SJCRH30 (cell line): ENCODE measurements at regions not wholly inside any gene's neighbourhood (a gene's known extent, or its start where the extent isn't known, plus 50 kb on each side); places are given as distances from the start of the nearest gene placed in this dataset.
A peak's percentile ranks its signal among the peaks of the same experiment; 100 is the strongest.
"Not testable (repeated sequence)": the region's sequence is repeated elsewhere in the genome, so short reads cannot be mapped to it uniquely, and the experiment has no call there.

Source experiments
- DNase-seq, 2 experiments: peaks; one replicate each; pipeline ENCODE4 v3.0.0-alpha.2; 2015 to 2020
- H3K27ac ChIP-seq: fragments of 250-450 bp; sonication (Bioruptor Pico); 2 replicates; pipeline ENCODE4 v1.5.1; 2020; ENCODE audit warnings: mild to moderate bottlenecking, moderate library complexity
- H3K27me3 ChIP-seq: fragments of 250-450 bp; sonication (Bioruptor Pico); 2 replicates; pipeline ENCODE4 v1.5.1; 2020; ENCODE audit warnings: mild to moderate bottlenecking, moderate library complexity
- H3K36me3 ChIP-seq: fragments of 250-450 bp; sonication (Bioruptor Pico); 2 replicates; pipeline ENCODE4 v1.5.1; 2020; ENCODE audit warnings: mild to moderate bottlenecking, moderate library complexity
- H3K4me1 ChIP-seq: fragments of 250-450 bp; sonication (Bioruptor Pico); 2 replicates; pipeline ENCODE4 v1.5.1; 2020; ENCODE audit warnings: mild to moderate bottlenecking, moderate library complexity
- H3K4me3 ChIP-seq: fragments of 250-450 bp; sonication (Bioruptor Pico); 2 replicates; pipeline ENCODE4 v1.5.1; 2020; ENCODE audit warnings: mild to moderate bottlenecking, moderate library complexity
- H3K9me3 ChIP-seq: fragments of 250-450 bp; sonication (Bioruptor Pico); replicated peaks from 2 replicates; pipeline ENCODE4 v1.5.1; 2020; ENCODE audit warnings: mild to moderate bottlenecking, moderate library complexity

- peak; percentile 5 to 12 for DNase-seq
- not testable (repeated sequence) for H3K27me3 ChIP-seq, H3K27ac ChIP-seq, H3K36me3 ChIP-seq, H3K4me1 ChIP-seq, H3K4me3 ChIP-seq, H3K9me3 ChIP-seq
Observed at GRCh38 chr13:65202845-65203244, 2027.3 kb downstream of the PCDH9 start.

GRCh38 chr13:65188721-65189120 lies 2041.4 kb downstream of the PCDH9 start:
- H3K36me3 ChIP-seq, result no peaks in the 10 kb centered on the region
- H3K4me3 ChIP-seq, result no peak overlapping the region
- H3K27me3 ChIP-seq, result no peaks in the 10 kb centered on the region
- H3K9me3 ChIP-seq, result 0 out of 2 replicates have a peak, but pooled peaks cover 4% of the 10 kb centered on the region
- peak; percentile 60 to 78 for DNase-seq
- peak overlapping the region; percentile 81 for H3K27ac ChIP-seq
- H3K4me1 ChIP-seq, result peaks cover 13% of the 10 kb centered on the region; the same call in 1 of the 2 replicates

DNA sequence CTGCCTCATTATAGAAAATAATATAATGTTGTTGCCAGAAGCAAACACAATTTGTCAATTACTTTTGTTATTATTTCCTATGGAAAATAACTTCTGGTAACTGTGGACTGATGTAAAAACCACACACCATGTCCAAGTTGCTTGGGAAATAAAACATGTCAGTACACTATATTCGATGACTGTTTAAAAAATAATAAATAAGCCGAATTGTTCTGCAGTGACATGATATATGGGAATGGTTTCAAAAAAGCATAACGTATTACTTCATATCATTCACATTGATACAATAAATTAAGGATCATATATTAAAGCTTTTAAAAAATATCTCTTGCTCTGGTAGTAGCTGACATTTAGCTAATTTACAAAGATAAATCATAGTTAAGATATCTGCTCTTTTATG lies 2062.1 kb downstream of the PCDH9 start:
- Histone ChIP-seq H3K36me3 (no peaks in the 10 kb centered on the region), H3K27ac (no peak overlapping the region), H3K4me3 (no peak overlapping the region), H3K27me3 (no peaks in the 10 kb centered on the region), H3K9me3 (no peaks in the 10 kb centered on the region), H3K4me1 (no peaks in the 10 kb centered on the region)
- no peak for DNase-seq

GRCh38 chr13:65166675-65167074 lies 2063.5 kb downstream of the PCDH9 start:
- DNase-seq, result no peak
- Histone ChIP-seq H3K27ac (no peak overlapping the region), H3K9me3 (no peaks in the 10 kb centered on the region), H3K27me3 (no peaks in the 10 kb centered on the region), H3K36me3 (no peaks in the 10 kb centered on the region), H3K4me3 (no peak overlapping the region), H3K4me1 (no peaks in the 10 kb centered on the region)

DNA sequence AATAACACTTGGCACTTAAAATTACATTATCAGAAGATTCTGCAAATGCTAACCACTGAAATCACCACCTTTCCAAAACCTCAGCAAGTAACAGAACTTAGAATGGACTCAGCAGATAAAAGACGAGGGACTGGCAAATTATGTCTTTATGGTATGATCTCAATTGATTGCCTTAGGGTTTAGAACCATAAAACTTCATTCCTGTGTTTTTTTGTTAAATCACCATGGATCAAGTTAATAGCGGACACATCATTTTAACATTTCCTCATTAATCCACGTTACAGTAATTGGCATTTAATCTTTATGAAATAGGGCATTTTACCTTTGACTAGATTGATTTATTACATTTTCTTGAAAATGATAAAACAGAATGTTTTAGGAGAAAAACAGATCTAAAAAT lies 2070.3 kb downstream of the PCDH9 start:
- Histone ChIP-seq H3K4me3 (no peak overlapping the region), H3K27ac (no peak overlapping the region), H3K4me1 (no peaks in the 10 kb centered on the region), H3K27me3 (no peaks in the 10 kb centered on the region), H3K36me3 (no peaks in the 10 kb centered on the region), H3K9me3 (no peaks in the 10 kb centered on the region)
- no peak for DNase-seq

DNA sequence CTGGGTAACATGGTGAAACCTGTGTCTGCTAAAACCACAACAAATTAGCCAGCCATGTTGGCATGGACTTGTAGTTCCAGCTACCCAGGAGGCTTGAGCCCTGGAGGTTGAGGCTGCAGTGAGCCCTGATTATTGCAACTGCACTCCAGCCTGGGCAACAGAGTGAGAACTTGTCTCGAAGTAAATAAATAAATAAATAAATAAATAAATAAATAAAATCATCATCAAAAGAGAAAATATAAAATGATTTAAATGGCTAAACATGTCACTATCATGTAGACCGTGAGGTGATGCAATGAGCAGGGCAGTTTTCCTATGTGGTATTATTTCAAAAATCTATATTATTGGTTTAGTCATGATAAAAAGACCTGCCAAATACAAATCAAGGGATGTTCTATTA lies 2074.3 kb downstream of the PCDH9 start:
- no peaks in the 10 kb centered on the region for H3K9me3 ChIP-seq
- DNase-seq, result no peak
- no peaks in the 10 kb centered on the region for H3K36me3 ChIP-seq
- H3K4me3 ChIP-seq, result no peak overlapping the region
- no peaks in the 10 kb centered on the region for H3K27me3 ChIP-seq
- no peak overlapping the region for H3K27ac ChIP-seq
- H3K4me1 ChIP-seq, result no peaks in the 10 kb centered on the region

DNA sequence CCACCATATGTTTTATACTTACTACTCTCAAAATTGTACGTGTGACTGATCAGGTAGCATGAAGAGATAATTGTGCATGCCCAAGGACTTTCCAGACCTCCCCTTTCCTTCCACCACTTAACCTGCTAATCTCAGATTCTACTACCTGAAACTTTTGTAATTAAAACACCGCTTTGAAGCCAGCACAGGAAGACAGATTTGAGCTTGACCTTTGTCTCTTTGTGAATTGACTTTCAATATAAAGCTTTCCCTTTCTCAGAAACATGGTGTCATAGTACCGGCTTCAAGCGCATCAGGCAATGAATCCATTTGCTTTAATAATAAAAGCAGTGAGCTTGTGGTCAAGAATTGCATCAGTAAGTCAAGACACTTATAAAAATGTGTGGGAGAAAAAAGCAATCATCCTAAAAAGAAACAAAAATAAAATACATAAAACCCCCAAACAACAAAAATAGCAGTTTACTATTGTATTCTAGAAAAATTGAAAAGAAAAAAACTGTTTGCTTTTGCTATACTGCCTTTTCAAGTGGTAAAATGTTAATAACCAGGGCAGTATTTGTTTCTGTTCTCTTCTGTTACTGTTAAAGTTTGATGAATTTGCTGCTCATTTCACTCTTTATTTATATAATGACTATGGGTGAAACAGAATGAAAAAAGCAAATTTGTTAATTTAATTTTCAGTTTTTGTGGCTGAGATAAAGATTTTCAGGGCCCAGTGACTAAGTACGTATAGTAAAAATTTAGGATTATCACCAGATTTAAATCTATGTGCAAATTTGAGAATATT lies 2075.3 kb downstream of the PCDH9 start:
- no peak overlapping the region for H3K27ac ChIP-seq
- no peaks in the 10 kb centered on the region for H3K4me1 ChIP-seq
- H3K36me3 ChIP-seq, result no peaks in the 10 kb centered on the region
- no peak for DNase-seq
- no peaks in the 10 kb centered on the region for H3K27me3 ChIP-seq
- no peak overlapping the region for H3K4me3 ChIP-seq
- no peaks in the 10 kb centered on the region for H3K9me3 ChIP-seq

DNA sequence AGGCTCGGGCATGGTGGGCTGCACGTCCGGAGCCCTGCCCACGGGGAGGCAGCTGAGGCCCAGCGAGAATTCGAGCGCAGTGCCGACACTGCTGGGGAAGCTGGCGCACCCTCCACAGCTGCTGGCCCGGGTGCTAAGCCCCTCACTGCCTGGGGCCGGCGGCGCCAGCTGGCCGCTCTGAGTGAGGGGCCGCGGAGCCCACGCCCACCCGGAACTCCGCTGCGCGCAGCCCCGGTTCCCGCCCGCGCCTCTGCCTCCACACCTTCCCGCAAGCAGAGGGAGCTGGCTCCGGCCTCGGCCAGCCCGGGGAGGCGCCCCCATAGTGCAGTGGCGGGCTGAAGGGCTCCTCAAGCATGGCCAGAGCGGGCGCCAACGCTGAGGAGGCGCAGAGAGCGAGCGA lies 2080.4 kb downstream of the PCDH9 start:
- Histone ChIP-seq H3K4me3 (no peak overlapping the region), H3K27me3 (no peaks in the 10 kb centered on the region), H3K4me1 (no peaks in the 10 kb centered on the region), H3K36me3 (no peaks in the 10 kb centered on the region), H3K27ac (no peak overlapping the region), H3K9me3 (no peaks in the 10 kb centered on the region)
- no peak for DNase-seq

DNA sequence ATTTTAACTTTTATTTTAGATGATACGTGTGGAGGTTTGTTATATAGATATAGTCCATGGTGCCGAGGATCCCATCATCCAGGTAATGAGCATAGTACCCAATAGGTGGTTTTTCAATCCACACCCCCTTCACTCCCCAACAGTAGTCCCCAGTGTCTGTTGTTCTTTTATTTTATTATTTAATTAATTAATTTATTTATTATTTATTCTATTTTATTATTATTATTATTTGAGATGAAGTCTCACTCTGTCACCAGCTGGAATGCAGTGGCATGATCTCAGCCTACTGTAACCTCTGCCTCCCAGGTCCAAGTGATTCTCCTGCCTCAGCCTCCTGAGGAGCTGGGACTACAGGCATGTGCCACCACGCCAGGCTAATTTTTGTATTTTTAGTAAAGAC lies 2086.2 kb downstream of the PCDH9 start:
- Histone ChIP-seq H3K27me3 (no peaks in the 10 kb centered on the region), H3K9me3 (no peaks in the 10 kb centered on the region), H3K27ac (no peak overlapping the region), H3K36me3 (no peaks in the 10 kb centered on the region), H3K4me1 (no peaks in the 10 kb centered on the region), H3K4me3 (no peak overlapping the region)
- DNase-seq, result no peak

DNA sequence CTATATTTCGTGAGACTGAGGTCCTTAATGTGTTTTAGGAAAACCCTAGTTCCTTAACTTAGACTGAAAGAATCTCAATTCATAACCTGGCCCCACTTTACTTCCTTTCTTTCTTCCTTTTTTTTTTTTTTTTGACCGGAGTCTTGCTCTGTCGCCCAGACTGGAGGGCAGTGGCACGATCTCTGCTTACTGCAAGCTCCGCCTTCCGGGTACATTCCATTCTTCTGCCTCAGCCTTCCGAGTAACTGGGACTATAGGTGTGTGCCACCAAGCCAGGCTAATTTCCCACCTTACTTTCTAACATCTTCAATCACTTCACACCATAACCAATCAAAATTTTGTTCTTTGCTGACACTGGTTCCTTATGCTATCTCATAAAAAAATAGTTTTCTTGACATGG lies 2097.0 kb downstream of the PCDH9 start:
- no peak overlapping the region for H3K4me3 ChIP-seq
- H3K9me3 ChIP-seq, result no peaks in the 10 kb centered on the region
- H3K27ac ChIP-seq, result no peak overlapping the region
- no peaks in the 10 kb centered on the region for H3K4me1 ChIP-seq
- H3K27me3 ChIP-seq, result no peaks in the 10 kb centered on the region
- H3K36me3 ChIP-seq, result no peaks in the 10 kb centered on the region
- DNase-seq, result no peak

GRCh38 chr13:65125236-65125635 lies 2104.9 kb downstream of the PCDH9 start:
- DNase-seq, result no peak
- no peaks in the 10 kb centered on the region for H3K36me3 ChIP-seq
- no peaks in the 10 kb centered on the region for H3K27me3 ChIP-seq

DNA sequence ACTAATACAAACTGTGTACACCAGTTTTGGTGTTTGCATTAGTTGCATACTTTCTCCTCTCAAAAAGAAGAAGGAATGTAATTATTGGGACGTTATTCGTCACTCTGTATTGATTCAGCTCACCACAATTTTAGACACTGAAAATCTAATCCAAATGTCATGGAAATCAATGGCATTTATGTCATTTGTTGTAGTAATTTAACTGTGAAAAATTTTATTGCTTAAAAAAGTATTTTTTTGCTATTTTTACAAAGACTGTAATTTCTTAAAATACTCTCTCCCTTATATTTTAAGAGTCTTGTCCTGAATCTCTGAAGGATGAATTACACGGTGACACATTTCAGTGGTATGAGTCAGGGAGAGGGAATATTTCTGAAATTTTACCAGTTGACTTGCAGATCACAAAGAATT lies 2117.6 kb downstream of the PCDH9 start:
- Histone ChIP-seq H3K9me3 (no peaks in the 10 kb centered on the region), H3K27me3 (no peaks in the 10 kb centered on the region), H3K4me3 (no peak overlapping the region), H3K27ac (no peak overlapping the region), H3K36me3 (no peaks in the 10 kb centered on the region), H3K4me1 (peaks cover 3% of the 10 kb centered on the region)
- no peak for DNase-seq

More at GRCh38 chr13:65125236-65125635, 2104.9 kb downstream of the PCDH9 start:
- H3K9me3 ChIP-seq, result no peaks in the 10 kb centered on the region
- H3K4me3 ChIP-seq, result no peak overlapping the region
- H3K4me1 ChIP-seq, result no peaks in the 10 kb centered on the region
- H3K27ac ChIP-seq, result no peak overlapping the region

- DNase-seq, result peak in 1 of 2 experiments; percentile 4
- H3K36me3 ChIP-seq, result no peaks in the 10 kb centered on the region
- H3K27ac ChIP-seq, result no peak overlapping the region
- no peaks in the 10 kb centered on the region for H3K27me3 ChIP-seq
- no peak overlapping the region for H3K4me3 ChIP-seq
- H3K9me3 ChIP-seq, result no peaks in the 10 kb centered on the region
- H3K4me1 ChIP-seq, result peaks cover 3% of the 10 kb centered on the region
Observed at GRCh38 chr13:65112123-65112522, 2118.0 kb downstream of the PCDH9 start.

DNA sequence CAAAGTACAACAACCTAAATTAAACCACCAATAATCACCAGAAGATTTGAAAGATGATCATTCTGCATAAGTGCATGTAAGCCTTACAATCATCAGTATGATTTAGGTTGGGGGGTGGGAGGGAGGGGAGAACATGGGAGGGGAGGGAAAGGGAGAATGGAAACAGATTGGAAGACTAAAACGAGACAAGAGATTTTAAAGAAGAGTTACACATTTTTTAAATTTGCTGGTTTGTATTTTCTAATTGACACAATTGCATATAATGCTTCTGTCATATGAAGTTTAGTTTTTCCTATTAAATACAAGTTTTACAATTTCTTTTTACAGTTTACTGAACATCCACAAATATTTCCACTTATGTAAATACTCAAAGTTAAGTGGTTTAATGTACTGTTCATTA lies 2118.9 kb downstream of the PCDH9 start:
- Histone ChIP-seq H3K27me3 (no peaks in the 10 kb centered on the region), H3K4me1 (peaks cover 3% of the 10 kb centered on the region), H3K9me3 (no peaks in the 10 kb centered on the region), H3K4me3 (no peak overlapping the region), H3K36me3 (no peaks in the 10 kb centered on the region), H3K27ac (no peak overlapping the region)
- DNase-seq, result no peak

DNA sequence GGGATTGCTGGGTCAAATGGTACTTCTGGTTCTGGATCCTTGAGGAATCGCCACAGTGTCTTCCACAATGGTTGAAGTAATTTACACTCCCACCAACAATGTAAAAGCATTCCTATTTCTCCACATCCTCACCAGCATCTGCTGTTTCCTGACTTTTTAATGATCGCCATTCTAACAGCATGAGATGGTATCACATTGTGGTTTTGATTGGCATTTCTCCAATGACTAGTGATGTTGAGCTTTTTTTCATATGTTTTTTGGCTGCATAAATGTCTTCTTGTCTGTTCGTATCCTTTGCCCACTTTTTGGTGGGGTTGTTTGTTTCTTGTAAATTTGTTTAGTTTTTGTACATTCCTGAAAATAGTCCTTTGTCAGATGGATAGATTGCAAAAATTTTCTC lies 2125.7 kb downstream of the PCDH9 start:
- H3K36me3 ChIP-seq, H3K4me1 ChIP-seq, H3K9me3 ChIP-seq, H3K27me3 ChIP-seq, H3K4me3 ChIP-seq, H3K27ac ChIP-seq, DNase-seq: not testable (repeated sequence)

GRCh38 chr13:65103351-65103750 lies 2126.8 kb downstream of the PCDH9 start:
- H3K27me3 ChIP-seq, result no peaks in the 10 kb centered on the region
- H3K4me3 ChIP-seq, result no peak overlapping the region
- H3K27ac ChIP-seq, result no peak overlapping the region

More at GRCh38 chr13:65103351-65103750, 2126.8 kb downstream of the PCDH9 start:
- Histone ChIP-seq H3K36me3 (no peaks in the 10 kb centered on the region), H3K4me1 (no peaks in the 10 kb centered on the region), H3K9me3 (no peaks in the 10 kb centered on the region)
- DNase-seq, result no peak
